ENCODE measurements at regions not wholly inside any gene's neighbourhood (a gene's known extent, or its start where the extent isn't known, plus 50 kb on each side); places are given as distances from the start of the nearest gene placed in this dataset.

DNA sequence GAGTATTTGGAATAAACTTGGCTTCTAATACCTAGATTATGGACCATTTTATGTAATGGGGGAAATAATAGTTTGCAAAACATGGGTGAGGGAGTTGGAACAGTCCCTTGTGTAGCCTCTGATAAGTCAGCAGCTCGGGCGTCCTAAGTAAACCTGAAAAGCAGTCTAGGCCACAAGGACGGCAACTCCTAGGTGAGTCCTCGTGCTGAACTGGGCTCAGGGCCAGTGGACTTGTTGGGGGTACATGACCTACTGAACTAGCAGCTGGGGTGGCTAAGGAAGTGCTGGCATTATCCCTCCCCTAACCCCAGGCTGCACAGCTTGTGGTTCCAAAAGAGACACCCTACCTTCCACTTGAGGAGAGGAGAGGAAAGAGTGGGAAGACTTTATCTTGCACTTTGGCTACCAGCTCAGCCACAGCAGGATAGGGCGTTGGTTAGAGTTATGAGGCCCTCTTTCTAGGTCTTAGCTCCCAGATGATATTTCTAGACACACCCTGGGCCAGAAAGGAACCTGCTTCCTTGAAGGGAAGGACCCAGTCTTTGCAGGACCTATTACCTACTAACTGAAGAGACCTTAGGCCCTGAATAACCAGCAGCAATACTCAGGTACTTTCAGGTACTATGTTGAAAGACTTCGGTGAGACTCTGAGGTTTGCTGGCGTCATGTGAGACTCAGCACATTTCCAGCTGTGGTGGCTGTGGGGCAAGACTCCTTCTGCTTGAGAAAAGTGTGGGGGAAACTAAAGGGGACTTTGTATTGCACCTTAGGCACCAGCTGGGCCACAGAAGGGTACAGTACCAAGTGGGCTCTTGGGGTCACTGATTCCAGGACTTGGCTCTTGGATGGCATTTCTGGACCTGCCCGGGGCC lies 71.0 kb downstream of the AQP4 start:
- no peak for DNase-seq (ENCODE audit: low read depth)

DNA sequence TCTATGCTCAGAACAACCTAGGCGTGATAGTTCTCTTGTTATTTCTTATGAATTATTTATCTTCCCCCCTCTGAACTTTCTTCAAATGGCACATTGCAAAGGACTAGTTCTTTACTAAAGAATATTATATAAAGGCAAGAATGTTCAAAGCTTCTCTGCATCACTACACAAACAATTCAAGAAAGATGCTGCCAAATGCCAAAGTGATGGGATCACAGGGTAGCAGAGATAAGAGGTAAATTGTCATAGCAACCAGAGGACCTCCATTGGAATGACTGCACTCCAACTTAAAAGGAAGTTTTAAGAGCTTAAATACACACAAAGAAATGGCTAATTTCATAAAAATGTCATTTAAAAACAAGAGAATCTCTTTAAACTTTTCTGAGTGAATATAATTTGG lies 72.8 kb downstream of the AQP4 start:
- DNase-seq (ENCODE audit: low read depth): peak; percentile 47

DNA sequence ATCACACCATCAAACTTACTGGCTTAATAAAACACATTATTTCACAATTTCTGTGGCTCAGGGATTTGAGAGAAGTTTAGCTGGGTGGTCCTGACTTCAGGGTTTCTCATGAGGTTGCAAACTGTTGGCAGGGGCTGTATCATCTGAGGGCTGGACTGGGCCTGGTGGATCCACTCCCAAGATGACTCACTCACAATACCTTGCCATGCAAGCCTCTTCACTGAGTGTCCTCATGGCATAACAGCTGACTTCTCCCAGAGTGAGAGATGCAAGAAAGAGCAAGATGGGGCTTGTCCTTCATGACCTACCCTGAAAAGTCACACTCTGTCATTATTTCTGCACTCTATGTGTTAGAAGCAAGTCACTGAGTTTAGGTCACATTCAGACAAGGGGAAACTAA lies 73.8 kb downstream of the AQP4 start:
- DNase-seq (ENCODE audit: low read depth): no peak

DNA sequence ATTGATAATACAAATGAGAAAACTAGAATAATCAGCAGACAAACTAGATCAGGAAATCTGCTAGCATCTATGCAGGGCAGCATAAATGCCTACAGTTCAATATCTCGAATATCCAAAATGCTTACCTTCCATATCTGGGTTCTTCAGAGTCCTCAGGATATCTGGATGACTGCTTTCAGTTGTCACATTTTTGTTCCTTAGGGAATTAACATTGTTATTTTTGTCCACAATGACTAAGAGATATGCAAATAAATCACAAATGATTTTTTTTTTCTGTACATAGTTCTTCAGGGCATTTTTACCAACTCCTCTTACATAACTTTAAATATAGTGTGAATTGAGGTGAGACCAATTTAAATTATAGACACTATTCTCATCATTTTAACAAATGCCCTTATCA lies 80.9 kb downstream of the AQP4 start:
- DNase-seq (ENCODE audit: low read depth): no peak

DNA sequence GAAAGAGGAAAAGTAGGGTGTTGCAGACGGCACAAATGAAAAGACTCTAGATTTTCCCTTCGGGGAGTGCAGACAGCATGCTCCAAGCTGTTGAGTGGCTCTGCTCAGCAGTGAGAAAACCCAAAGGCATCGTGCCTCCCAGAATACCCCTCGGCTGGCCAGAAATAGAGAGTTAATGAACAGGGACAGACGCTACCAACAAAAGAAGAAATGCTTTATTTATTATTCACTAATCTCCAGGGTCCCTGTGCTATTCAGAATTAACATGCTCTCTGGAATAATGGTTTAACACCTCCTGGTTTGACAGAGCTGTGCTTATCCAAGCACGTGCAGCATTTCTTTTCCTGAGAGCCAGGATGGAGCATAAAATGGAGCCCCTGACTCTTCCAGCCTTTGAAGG lies 82.3 kb downstream of the AQP4 start:
- DNase-seq (ENCODE audit: low read depth): no peak

DNA sequence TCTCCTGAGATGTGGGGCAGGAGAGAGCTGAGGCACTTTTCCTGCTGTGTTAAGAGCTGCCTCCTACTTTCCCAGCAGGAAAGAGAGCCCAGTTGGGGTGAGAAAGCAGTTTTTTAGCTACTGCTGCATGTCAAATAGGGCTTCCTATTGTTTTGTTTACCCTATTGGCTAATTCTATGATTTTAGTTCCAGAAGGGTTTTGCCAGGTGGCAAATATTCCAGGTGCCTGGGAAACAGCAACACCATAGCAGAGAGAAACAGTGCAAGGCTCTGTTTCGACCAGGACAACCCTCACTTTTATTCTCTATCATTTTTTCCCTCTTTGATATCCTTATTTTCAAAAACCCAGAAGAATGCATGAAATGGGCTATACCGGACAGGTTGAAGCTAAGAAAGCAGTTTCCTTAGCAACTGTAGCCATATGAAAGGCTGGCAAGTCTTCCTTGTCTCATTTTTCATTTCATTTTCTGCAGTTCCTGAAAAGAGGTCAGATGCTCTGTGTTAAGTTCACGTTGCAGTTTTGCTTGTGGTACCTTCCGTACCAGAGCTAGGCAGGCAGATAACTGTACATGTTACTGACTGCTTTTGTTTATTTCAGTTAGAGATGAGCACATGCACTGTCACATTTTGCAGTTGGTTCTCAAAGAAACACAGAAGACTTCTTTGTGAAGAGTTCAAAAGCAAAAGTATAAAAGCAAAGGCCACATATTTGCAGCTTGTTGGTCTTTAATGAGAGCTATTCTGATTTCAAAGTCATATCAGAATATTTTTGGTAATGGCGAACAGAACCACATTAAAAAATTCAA lies 84.8 kb downstream of the AQP4 start:
- DNase-seq (ENCODE audit: low read depth): no peak

DNA sequence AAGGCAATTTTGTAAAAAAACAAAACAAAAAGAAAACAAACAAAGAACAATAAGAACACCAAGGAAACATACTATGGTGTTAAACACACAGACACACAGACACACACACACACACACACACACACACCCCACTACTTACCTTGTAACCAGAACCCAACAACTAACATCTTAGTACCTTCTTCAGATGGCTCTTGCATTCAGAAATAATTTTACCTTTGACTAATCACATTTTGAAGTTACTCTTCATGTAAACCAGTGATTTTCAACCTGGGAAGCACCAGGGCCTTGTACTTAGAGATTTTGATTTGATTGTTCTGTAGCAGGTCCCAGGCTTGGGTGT lies 87.5 kb downstream of the AQP4 start:
- no peak for DNase-seq (ENCODE audit: low read depth)

DNA sequence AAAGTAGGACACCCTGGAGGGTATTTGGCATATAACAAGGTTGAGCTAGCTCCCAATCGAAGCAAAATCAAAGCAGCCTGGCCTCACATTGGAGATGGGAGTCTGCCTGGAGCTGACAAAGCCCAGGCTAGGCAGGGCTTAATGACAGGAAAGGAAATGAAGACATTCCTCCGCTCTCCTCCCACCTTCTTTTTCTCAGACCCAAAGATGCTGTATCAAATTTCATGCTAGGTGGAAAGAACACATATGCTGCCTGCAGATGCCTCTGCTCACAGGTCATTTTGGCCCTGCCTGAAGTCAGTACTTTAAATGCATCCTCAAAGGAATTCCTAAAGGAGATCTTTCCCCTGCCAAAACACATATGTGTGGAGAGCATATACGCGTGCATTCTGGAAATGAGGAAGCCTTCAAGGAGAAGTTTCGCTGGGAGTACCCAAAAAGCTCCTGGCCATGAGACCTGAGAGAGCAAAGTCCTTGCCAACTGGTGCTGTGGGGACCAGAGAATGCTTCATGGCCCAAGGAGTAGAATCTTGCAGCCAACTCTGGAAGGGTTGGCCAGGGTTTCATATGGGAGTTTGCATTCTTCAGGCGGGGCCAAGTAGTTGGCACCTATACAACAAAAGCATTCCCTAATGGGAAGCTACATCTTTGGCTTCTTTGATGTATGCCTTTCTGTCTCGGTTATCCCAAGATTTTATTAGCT lies 88.0 kb downstream of the AQP4 start:
- peak; percentile 6 for DNase-seq (ENCODE audit: low read depth)

DNA sequence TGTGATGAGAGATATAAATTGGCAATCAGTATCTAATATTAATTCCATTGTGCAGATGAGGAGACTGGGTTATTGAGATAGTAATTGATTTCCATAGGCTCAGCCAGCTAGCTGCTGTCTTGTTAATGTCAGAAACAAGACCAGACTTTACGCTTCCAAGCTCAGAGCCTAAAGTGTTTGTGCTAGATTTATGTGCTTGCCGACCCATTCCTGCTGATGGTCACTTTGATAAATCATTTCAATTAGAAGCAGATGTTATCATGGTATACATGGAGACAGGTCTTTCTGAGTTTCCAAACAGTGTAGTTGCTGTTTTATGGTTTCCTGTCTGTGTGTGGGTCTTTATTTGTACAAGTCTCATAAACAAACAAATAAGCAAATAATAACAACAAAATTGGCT lies 92.8 kb downstream of the AQP4 start:
- no peak for DNase-seq (ENCODE audit: low read depth)

DNA sequence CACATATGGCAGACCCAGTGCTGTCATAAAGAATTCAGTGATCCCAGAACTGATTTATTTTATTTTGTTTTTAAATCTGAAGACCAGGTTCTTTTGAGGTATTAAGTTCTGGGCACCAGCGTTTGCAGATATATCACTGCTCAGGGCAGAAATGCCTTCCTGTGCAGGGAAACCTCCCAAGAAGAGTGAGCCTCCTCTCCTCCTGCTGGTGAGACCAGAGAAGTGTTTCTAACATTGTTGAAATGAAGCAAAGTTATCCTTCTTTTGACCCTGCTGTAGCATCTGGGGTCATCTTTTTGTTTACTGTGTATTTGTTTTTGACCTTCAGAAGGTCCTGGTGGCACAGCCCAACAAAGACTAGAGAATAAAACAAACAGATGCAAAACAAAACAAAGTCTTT lies 94.0 kb downstream of the AQP4 start:
- peak; percentile 7 for DNase-seq (ENCODE audit: low read depth)

DNA sequence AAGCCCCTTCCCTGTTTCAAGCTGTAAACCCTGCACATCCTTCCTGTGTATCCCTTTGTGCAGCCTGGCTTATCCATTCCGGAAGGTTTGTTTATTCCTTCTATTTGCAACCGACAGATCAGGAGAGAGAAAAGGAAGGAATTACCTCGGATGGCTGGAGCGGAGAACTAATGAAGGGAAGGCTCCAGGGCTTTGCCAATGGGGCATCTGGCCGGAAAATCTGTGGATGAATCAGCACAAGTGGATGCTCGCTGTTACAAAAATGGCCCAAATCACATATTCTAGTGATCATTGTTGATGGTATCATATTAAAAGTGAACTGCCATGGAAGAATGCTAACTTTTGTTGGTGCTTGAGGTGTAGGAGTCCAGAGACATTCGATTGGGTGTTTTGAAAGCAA lies 97.1 kb downstream of the AQP4 start:
- no peak for DNase-seq (ENCODE audit: low read depth)

DNA sequence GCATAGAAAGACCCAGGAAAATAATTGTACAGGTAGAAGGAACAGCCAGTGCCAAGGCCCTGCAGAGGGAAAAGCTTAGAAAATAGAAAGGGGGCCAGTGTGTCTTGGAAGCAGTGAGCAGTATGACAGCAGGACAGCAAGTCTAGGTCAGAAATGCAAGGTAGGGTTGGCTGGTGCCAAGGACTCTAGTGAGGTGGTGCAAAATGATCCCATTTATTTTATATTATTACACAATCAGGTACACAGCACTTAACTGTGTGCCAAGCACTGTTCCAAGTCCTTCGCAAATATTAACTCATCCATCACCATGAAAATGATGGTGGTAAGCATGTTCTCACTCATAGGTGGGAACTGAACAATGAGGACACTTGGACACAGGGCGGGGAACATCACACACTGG lies 100.0 kb downstream of the AQP4 start:
- no peak for DNase-seq (ENCODE audit: low read depth)

DNA sequence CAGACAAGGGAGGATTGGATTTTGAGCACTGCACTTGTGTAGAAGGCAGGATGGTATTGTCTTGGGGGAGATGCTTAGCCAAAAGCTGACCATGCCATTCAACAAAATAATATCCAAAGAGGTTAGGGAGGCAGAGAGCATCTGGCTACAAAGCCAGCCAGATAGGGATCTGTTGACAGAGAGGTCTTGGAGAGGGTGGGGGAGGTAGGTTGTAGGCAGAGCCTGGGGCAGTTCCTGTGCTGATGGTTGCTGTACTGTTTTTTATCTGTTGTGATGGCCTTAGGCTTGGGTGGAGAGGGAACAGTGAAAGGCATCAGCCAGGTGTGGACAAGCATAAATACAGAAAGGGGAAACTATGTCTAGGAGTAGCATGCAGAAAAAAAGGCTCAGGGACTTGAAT lies 100.9 kb downstream of the AQP4 start:
- DNase-seq (ENCODE audit: low read depth): no peak

DNA sequence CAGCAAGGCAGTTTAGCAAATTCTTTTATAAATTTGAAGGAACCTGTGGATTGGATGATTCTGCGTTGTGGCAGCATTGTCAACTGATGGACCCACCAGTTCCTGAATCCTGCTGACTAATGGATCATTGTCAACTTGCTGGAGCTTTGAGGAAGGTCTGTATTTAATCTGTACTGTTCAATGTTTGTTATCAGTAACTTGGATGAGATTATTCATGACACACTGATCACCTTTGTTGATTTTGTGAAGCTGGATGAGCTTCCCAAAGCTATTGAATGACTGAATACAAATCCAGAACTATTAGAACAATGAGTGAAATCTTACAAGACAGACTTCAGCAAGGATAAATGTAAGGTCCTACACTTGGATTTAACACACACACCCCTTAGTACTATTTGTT lies 101.3 kb downstream of the AQP4 start:
- DNase-seq (ENCODE audit: low read depth): no peak

DNA sequence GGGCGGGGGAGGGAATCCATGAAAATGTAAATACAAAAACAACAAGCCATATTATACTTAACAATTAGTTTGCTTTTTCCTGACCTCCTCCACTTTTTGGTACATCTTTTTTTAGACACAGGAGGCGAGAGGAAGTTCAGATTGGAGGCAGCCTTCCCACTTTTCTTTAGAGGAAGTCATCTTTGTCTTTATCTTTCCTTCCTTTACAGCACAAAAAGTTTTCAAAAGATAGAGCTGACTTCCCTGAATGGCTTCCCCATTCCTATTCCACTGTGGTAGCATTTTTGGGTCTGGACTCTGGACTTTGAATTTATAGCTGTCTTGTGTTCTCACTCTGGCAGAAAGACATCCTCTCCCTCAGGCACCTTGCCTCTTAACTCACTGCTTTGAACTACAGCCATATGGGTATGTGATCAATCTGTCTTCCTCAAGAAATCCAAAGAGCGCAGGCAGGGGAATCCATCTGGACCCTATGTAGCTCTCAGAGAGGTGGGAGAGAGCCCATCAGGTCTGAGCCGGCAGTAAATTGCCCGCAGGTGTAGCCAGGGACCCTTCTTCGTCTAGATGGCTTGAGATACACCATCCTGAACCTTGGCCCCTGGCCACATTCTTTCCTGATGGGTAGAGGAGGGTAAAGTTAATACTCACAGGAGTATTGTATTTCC lies 101.9 kb downstream of the AQP4 start:
- DNase-seq (ENCODE audit: low read depth): no peak

DNA sequence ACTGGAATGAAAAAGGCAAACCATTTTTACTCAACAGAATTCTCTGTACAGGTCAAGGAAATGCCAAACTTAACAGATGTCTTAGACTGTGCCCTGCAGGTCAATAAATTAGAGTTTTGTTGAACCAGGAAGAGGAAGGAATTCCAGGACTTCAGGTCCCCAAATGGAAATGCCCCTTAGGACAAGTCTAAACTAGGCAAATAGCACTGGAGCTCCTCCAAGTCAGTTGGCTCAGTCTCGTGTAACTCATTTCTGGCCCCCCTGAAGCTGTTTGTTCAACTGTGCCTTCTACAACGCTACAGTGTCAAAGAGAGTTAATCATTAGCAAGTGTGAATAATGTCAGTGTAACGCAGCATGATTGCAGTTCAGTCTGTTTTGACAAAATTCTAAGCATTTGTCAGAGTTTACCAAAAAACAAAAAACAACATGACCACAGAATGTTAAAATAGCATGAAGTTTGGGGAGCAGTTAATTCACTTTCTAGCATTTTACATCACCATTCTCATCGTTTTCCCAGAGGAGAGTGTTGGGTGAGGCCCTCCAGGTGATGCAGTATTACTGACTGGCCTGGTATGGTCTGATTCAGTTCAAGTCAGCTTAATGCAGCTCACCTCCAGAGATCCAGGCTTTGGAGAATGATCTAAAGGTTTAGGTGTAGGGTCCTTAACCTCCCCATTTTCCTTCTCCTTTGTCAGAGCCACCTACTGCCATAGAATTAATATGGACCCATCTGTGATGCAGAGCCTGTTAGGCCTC lies 108.1 kb downstream of the AQP4 start:
- no peak for DNase-seq (ENCODE audit: low read depth)

DNA sequence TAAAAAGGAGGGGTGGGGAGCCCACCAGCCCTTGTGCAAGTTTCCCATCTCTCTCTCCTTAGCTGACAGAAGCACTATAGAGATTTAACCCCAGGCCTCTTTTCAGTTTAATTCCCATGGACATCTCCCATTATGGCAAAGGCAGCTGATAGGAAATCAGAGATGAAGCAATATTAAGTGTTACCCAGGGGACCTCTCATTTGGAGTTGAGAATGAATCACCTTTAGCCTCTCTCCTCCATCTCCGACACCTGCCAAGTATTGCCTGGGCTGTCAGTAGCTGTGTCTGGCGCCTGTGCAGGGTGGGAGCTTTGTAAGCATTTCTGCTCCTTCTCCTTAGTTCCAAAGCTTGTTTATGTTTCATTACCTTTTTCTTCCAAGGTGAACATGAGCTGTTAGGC lies 109.0 kb downstream of the AQP4 start:
- DNase-seq (ENCODE audit: low read depth): no peak

DNA sequence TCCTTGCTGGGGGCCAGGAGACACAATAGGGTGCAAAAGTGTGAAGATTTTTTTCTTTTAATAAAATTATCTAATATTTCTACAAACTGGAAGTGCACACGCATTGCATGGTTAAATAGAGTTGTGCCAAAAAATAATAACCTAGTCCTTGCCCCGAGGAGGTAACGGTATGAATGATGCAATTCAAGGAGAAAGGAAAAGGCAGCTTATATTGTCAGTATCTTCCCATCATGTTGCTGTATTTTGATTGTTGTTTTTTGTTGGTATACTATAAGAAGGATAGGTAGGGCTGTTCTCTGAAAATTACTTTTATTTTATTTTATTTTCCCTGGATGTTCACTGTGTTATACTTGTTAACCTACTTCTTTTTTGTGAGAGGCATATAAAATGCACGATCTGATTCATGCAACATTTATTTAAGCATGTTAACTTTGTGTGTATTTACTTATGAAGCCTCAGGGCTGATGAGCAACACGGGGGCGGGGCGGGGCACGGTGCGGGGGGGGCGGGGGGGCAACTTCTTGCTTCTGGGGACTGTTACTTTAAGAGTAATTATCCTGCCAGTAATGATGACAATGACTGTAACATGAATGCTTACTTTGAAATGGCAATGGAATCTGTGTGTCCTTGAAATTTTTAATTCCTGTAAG lies 118.6 kb downstream of the AQP4 start:
- peak; percentile 29 for DNase-seq (ENCODE audit: low read depth)

DNA sequence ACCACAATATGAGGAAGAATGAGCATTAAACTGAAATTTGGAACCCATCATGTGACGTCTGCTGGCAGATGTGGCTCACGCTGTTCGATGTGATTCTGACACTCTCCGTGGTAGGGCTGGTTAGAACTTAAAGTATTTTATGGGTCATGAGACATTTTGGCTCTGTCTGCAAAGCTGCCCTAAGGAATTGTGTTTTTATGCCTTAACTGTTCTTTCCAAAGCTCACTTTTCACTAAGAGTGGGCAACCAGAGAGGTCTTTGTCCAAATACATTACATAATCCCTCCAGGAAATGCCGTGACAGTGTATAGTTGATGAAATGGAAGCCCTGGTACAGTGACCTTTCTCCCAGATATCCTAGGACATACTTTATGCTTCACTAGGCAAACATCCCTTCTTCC lies 119.1 kb downstream of the AQP4 start:
- DNase-seq (ENCODE audit: low read depth): peak; percentile 11

DNA sequence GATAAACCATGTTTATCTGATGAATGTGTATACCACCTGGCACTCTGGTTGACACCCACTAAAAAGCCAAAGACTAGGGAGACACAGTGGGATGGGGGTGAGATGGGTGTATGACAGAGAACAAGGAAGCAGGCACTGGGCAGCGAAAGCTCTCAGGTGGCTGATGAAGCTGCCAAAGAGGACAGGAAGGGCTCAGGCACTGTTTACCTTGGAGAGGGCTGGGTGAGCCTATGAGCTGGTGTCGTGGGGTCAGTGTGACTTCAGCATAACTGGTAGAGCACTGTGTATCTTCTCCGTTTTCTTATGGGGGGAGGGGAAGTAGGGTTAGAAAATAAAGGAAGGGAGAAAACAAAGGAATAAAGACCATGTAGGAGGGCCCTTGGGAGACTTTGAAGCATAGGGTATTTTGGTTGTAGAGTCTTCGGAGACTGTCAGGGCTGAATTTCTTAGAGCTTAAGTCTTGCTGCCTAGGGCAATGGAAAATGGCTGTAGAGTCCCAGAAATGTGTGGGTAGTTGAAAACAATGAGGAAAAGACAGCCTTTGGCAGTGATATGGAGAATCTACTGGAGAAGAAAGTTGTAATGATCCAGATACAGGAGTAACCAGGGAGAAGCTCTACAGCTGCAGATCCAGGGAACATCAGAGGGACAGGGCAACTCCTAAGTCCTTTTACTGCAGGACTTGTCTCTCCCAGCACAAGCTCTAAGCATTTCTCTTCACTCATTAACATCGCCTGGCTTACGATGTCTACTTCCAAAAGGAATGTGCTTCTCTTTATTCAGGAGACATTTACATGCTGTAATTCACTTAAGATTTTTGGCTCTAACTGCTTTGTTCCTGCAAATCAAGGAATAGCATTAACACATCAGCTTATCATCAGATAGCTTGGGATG lies 120.0 kb downstream of the AQP4 start:
- DNase-seq (ENCODE audit: low read depth): no peak

Measured in iris pigment epithelial cell (primary cell).